GM20000 (cell line): ENCODE measurements at regions not wholly inside any gene's neighbourhood (a gene's known extent, or its start where the extent isn't known, plus 50 kb on each side); places are given as distances from the start of the nearest gene placed in this dataset.
"Not testable (repeated sequence)": the region's sequence is repeated elsewhere in the genome, so short reads cannot be mapped to it uniquely, and the experiment has no call there.

Experiments
- DNase-seq: peaks from one replicate; pipeline ENCODE4 v3.0.0; 2012; ENCODE audit warnings: low spot score
- TF ChIP-seq, protein P1 (sequence below): IDR thresholded peaks from 2 replicates; pipeline ENCODE4 v1.5.1; 2012; ENCODE audit warnings: mild to moderate bottlenecking, control low read depth; ENCODE audit errors: extremely low read depth, missing control alignments

DNA sequence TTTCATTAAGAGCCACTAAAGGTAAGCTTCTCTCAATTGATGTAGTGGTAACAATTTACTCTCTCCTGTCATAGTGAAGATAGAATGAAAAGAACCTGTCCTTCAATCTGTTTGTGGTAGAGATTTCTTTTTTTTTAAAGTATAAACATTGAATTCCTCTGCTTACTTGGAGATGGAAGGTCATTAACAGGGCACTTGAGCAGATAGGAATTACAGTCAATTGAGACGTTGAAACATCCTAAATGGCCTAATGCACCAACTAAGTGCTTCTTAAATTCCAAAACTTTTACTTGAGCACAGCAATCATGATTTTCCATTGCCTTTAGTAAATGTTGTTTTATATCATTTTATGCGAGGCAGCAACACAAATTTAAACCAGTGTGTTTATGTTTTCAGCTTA, 241.4 kb downstream of the FOXG1 start:
- TF ChIP-seq, protein P1, sequence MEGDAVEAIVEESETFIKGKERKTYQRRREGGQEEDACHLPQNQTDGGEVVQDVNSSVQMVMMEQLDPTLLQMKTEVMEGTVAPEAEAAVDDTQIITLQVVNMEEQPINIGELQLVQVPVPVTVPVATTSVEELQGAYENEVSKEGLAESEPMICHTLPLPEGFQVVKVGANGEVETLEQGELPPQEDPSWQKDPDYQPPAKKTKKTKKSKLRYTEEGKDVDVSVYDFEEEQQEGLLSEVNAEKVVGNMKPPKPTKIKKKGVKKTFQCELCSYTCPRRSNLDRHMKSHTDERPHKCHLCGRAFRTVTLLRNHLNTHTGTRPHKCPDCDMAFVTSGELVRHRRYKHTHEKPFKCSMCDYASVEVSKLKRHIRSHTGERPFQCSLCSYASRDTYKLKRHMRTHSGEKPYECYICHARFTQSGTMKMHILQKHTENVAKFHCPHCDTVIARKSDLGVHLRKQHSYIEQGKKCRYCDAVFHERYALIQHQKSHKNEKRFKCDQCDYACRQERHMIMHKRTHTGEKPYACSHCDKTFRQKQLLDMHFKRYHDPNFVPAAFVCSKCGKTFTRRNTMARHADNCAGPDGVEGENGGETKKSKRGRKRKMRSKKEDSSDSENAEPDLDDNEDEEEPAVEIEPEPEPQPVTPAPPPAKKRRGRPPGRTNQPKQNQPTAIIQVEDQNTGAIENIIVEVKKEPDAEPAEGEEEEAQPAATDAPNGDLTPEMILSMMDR: no peak
- DNase-seq: no peak

DNA sequence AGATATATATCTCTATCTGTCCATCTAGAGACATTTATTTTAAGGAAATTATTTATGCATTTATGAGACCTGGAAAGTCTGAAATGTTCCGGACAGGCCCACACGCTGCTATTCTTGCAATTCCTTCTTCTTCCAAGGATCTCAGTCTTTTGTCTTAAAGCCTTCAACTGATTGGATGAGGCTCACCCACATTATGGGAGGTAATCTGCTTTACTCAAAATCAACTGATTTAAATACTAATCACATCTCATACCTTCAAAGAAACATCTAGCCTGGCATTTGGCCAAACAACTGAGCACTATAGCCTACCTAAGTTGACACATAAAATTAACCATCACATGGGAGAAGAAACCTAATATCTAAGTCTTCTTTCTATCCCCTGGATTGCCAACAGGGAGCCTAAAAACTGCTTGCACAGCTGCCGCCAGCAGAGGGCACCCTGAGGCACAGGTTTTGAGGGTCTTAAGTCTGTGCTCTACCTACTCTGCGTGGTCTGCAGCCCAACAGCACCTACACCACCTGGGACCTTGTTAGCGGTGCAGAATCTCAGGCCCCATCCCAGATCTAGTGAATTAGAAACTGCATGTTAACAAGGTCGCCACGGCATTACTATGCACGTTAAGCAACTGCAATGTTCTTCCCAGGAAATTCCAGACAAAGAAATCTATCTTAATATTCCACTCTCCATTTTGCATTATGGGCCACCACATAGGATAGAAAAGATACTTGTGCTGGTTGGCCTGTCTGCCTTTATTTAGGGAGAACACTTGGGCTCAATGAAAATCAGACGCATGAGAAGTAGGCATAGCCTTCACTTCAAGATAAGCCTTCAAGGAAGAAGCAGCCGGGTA, 249.7 kb downstream of the FOXG1 start:
- TF ChIP-seq, protein P1: no peak
- DNase-seq: peak; percentile 4

DNA sequence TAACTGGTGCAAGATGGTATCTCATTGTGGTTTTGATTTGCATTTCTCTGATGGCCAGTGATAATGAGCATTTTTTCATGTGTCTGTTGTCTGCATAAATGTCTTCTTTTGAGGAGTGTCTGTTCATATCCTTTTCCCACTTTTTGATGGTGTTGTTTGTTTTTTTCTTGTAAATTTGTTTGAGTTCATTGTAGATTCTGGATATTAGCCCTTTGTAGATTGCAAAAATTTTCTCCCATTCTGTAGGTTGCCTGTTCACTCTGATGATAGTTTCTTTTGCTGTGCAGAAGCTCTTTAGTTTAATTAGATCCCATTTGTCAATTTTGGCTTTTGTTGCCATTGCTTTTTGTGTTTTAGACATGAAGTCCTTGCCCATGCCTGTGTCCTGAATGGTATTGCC, 256.9 kb downstream of the FOXG1 start:
- not testable (repeated sequence) for DNase-seq

DNA sequence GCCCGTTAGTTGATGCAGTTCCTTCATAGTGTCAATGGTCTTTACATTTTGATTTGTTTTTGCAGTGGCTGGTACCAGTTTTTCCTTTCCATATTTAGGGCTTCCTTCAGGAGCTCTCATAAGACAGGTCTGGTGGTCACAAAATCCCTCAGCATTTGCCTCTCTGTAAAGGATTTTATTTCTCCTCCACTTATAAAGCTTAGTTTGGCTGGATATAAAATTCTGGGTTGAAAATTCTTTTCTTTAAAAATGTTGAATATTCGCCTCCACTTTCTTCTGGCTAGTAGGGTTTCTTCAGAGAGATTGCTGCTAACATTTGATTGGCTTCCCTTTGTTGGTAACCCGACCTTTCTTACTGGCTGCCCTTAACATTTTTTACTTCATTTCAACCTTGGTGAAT, 260.9 kb downstream of the FOXG1 start:
- not testable (repeated sequence) for DNase-seq

DNA sequence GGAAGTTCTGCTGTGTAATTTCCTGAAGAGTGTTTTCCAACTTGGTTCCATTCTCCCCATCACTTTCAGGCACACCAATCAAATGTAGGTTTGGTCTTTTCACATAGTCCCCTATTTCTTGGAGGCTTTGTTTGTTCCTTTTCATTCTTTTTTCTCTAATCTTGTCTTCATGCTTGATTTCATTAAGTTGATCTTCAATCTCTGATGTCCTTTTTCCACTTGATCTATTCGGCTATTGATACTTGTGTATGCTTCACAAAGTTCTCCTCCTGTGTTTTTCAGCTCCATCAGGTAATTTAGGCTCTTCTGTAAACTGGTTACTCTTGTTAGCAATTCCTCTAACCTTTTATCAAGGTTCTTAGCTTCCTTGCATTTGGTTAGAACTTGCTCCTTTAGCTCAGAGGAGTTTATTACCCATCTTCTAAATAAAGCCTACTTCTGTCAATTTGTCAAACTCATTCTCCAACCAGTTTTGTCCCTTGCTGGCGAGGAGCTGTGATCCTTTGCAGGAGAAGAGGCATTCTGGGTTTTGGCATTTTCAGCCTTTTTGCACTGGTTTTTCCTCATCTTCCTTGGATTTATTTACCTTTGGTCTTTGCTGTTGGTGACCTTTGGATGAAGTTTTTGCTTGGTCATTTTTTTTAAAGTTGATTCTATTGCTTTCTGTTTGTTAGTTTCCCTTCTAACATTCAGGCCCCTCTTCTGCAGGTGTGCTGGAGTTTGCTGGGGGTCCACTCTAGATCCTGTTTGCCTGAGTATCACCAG, 261.5 kb downstream of the FOXG1 start:
- not testable (repeated sequence) for DNase-seq

DNA sequence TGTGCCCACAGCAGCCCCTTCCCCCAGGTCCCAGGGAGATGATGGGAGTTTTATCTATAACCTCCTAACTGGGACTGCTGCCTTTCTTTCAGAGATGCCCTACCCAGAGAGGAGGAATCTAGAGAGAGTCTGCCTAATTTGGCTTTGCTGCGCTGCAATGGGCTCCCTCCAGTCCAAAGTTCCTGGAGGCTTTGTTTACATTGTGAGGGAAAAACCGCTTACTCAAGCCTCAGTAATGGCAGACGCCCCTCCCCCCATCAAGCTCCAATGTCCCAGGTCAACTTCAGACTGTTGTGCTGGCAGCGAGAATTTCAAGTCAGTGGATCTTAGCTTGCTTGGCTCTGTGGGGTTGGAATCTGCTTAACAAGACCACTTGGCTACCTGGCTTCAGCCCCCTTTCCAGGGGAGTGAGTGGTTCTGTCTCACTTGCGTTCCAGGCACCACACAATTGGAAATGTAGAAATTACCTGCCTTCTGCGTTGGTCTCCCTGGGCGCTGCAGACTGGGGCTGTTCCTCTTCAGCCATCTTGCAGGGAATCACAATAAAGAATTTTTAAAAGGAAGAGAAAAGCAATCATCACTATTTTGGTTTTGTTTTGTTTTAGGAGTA, 262.5 kb downstream of the FOXG1 start:
- no peak for DNase-seq
- TF ChIP-seq, protein P1: no peak

DNA sequence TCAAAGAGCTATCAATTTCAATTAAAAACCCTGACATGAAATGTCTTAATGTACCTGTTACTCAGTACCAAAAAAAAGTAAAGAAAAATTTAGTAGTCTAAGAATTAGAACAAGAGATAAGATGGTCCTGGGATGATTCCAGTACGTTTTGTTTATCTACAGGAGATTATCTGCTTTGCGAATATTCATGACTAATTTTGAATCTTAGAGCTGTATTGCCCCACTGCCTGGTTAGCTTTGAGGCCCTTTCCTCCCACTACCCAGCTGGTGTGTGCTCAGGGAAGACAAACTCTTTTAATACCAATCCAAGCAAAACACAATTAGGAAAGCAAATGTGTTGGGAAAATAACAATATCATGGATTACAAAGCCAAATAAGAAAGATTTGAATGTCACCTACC, 263.5 kb downstream of the FOXG1 start:
- no peak for DNase-seq
- TF ChIP-seq, protein P1: no peak

DNA sequence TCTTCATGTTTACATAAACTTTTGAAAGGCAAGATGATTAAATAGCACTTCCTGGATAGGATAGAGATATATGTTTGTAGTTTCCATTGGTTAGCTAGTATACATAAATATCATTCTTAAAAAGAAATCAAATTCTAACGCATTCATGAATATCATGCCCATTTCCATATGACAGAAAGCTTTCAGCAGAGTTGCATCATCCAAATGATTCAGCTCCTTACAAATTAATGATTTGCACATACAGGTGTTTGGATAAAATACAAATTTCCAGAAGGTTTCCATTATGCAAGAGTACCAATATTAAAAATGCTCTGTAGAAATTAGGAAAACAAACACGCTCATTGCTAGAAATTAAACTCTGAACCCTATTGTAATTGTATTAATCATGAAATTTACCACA, 264.4 kb downstream of the FOXG1 start:
- TF ChIP-seq, protein P1: no peak
- no peak for DNase-seq
